Panc1 (cell line): ENCODE measurements at regions not wholly inside any gene's neighbourhood (a gene's known extent, or its start where the extent isn't known, plus 50 kb on each side); places are given as distances from the start of the nearest gene placed in this dataset.

ENCODE experiments used
- ATAC-seq: fragments of 200-7000 bp; cut with Tn5 transposase; 2 replicates; pipeline ENCODE4 v1.9.1; 2020; ENCODE audit warnings: mild to moderate bottlenecking, moderate library complexity
- BruUV-seq: library from RNA; stranded (reverse); fragments of 400-500 nt; replicated peaks from 2 replicates; lab custom pipeline; 2021; lab: Mats Ljungman, UMichigan
- CTCF ChIA-PET: fragments of 300-600 bp; sonication (Branson Sonifier 250); formaldehyde crosslinking; loops from one replicate; lab custom pipeline; 2022; ENCODE audit warnings: antibody characterized with exemption; lab: Charles Lee
- POLR2A ChIA-PET: fragments of 300-600 bp; sonication (Branson Sonifier 250); formaldehyde crosslinking; loops from one replicate; lab custom pipeline; 2022; ENCODE audit warnings: antibody characterized with exemption; lab: Charles Lee
- DNase-seq: peaks from one replicate; pipeline ENCODE4 v3.0.0-alpha.2; 2010; ENCODE audit warnings: low read depth, low spot score
- H3K27ac ChIP-seq: 2 replicates; pipeline ENCODE4 v1.5.1; 2011; ENCODE audit warnings: mild to moderate bottlenecking, low read length, inconsistent platforms
- H3K27me3 ChIP-seq: fragments of 200-500 bp; sonication (Bioruptor generic); 2 replicates; pipeline ENCODE4 v1.6.0; 2014; ENCODE audit warnings: low read length, inconsistent platforms; ENCODE audit not compliant: control insufficient read depth, insufficient read depth
- H3K36me3 ChIP-seq: fragments of 200-500 bp; sonication (Bioruptor generic); 2 replicates; pipeline ENCODE4 v1.5.1; 2014; ENCODE audit warnings: inconsistent platforms, mild to moderate bottlenecking, low read length, moderate library complexity; ENCODE audit not compliant: control insufficient read depth, insufficient read depth
- H3K4me1 ChIP-seq: 2 replicates; pipeline ENCODE4 v1.5.1; 2011; ENCODE audit warnings: inconsistent platforms, mild to moderate bottlenecking, low read length, moderate library complexity; ENCODE audit not compliant: control insufficient read depth, insufficient read depth
- H3K4me3 ChIP-seq, 2 experiments: 2 replicates each; pipeline ENCODE4 v1.5.1; 2011 to 2012; ENCODE audit warnings: low read depth in 2 of 2, low read length in 2 of 2, mild to moderate bottlenecking in 2 of 2, inconsistent platforms in 1 of 2, moderate library complexity in 1 of 2
- H3K9me3 ChIP-seq: fragments of 200-500 bp; sonication (Bioruptor generic); 2 replicates; pipeline ENCODE4 v1.5.1; 2014; ENCODE audit warnings: low read depth, mild to moderate bottlenecking, inconsistent platforms, low read length, moderate library complexity; ENCODE audit not compliant: control insufficient read depth, insufficient read depth
- POLR2AphosphoS5 ChIP-seq: IDR thresholded peaks from 2 replicates; pipeline ENCODE4 v1.6.1; 2012; ENCODE audit warnings: mild to moderate bottlenecking, low read depth, low read length, moderate library complexity
- SIN3A ChIP-seq: IDR thresholded peaks from 2 replicates; pipeline ENCODE4 v1.6.1; 2012; ENCODE audit warnings: low read depth, mild to moderate bottlenecking, low read length, moderate library complexity, borderline replicate concordance; ENCODE audit not compliant: insufficient read depth
- TCF7L2 ChIP-seq: IDR thresholded peaks from 2 replicates; pipeline ENCODE4 v1.6.1; 2011; ENCODE audit warnings: mild to moderate bottlenecking, low read depth, low read length, inconsistent platforms
- in situ Hi-C: cut with HindIII; loops from 2 replicates; pipeline ENCODE4 v1.10.0; 2016; ENCODE audit warnings: low sequenced_read_pairs, low pct_unique_long_range_greater_than_20kb
- intact Hi-C: fragments of 100-400 bp; cut with micrococcal nuclease; formaldehyde crosslinking; loops from one replicate; pipeline ENCODE4 v1.10.0; 2022; ENCODE audit not compliant: unreplicated experiment
- TF ChIP-seq, protein P1 (sequence below), 2 experiments: IDR thresholded peaks; 2 replicates each; pipeline ENCODE4 v1.6.1; 2011 to 2012; ENCODE audit warnings: low read depth in 2 of 2, control low read depth in 1 of 2, low read length in 1 of 2, mild to moderate bottlenecking in 1 of 2, moderate library complexity in 1 of 2; ENCODE audit not compliant: insufficient read depth in 1 of 2
- TF ChIP-seq, protein P2 (sequence below): fragments of 450-650 bp; IDR thresholded peaks from 2 replicates; pipeline ENCODE4 v1.5.1; 2017; ENCODE audit warnings: mild to moderate bottlenecking

- Histone ChIP-seq H3K27ac (no peak overlapping the region), H3K36me3 (no peaks in the 10 kb centered on the region), H3K4me1 (no peaks in the 10 kb centered on the region), H3K27me3 (no peaks in the 10 kb centered on the region), H3K4me3 (no peak overlapping the region), H3K9me3 (no peaks in the 10 kb centered on the region)
- BruUV-seq = no TSS peak
- intact Hi-C loops (no loop called here), in situ Hi-C loops (no loop called here)
- POLR2A ChIA-PET = no interaction called here
- TF ChIP-seq, protein P1, sequence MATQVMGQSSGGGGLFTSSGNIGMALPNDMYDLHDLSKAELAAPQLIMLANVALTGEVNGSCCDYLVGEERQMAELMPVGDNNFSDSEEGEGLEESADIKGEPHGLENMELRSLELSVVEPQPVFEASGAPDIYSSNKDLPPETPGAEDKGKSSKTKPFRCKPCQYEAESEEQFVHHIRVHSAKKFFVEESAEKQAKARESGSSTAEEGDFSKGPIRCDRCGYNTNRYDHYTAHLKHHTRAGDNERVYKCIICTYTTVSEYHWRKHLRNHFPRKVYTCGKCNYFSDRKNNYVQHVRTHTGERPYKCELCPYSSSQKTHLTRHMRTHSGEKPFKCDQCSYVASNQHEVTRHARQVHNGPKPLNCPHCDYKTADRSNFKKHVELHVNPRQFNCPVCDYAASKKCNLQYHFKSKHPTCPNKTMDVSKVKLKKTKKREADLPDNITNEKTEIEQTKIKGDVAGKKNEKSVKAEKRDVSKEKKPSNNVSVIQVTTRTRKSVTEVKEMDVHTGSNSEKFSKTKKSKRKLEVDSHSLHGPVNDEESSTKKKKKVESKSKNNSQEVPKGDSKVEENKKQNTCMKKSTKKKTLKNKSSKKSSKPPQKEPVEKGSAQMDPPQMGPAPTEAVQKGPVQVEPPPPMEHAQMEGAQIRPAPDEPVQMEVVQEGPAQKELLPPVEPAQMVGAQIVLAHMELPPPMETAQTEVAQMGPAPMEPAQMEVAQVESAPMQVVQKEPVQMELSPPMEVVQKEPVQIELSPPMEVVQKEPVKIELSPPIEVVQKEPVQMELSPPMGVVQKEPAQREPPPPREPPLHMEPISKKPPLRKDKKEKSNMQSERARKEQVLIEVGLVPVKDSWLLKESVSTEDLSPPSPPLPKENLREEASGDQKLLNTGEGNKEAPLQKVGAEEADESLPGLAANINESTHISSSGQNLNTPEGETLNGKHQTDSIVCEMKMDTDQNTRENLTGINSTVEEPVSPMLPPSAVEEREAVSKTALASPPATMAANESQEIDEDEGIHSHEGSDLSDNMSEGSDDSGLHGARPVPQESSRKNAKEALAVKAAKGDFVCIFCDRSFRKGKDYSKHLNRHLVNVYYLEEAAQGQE (IDR thresholded peaks at IDR 0.05; ENCODE audit: insufficient read depth in 1 of 2, low read depth in 2 of 2, low read length in 1 of 2) = no peak
- no peak for TF ChIP-seq POLR2AphosphoS5
- no peak for TF ChIP-seq TCF7L2
- TF ChIP-seq, protein P2, sequence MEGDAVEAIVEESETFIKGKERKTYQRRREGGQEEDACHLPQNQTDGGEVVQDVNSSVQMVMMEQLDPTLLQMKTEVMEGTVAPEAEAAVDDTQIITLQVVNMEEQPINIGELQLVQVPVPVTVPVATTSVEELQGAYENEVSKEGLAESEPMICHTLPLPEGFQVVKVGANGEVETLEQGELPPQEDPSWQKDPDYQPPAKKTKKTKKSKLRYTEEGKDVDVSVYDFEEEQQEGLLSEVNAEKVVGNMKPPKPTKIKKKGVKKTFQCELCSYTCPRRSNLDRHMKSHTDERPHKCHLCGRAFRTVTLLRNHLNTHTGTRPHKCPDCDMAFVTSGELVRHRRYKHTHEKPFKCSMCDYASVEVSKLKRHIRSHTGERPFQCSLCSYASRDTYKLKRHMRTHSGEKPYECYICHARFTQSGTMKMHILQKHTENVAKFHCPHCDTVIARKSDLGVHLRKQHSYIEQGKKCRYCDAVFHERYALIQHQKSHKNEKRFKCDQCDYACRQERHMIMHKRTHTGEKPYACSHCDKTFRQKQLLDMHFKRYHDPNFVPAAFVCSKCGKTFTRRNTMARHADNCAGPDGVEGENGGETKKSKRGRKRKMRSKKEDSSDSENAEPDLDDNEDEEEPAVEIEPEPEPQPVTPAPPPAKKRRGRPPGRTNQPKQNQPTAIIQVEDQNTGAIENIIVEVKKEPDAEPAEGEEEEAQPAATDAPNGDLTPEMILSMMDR = no peak
- ATAC-seq (no peak), DNase-seq (no peak)
- CTCF ChIA-PET = no interaction called here
These were observed 476.3 kb upstream of the ADGRL3 start for GRCh38 chr4:60723796-60724195.

GRCh38 chr4:60724623-60725022, 475.5 kb upstream of the ADGRL3 start:
- Histone ChIP-seq H3K27ac (no peak overlapping the region), H3K27me3 (no peaks in the 10 kb centered on the region), H3K36me3 (no peaks in the 10 kb centered on the region), H3K4me1 (no peaks in the 10 kb centered on the region), H3K9me3 (no peaks in the 10 kb centered on the region), H3K4me3 (no peak overlapping the region)
- ATAC-seq = no peak
- BruUV-seq = no TSS peak
- TF ChIP-seq, protein P1 (IDR thresholded peaks at IDR 0.05; ENCODE audit: insufficient read depth in 1 of 2, low read depth in 2 of 2, low read length in 1 of 2) = no peak
- TF ChIP-seq TCF7L2 (no peak), POLR2AphosphoS5 (no peak), SIN3A (no peak)
- TF ChIP-seq, protein P2 = no peak
- ChIA-PET CTCF (no interaction called here), POLR2A (no interaction called here)
- in situ Hi-C loops = no loop called here
- intact Hi-C loops = no loop called here
- DNase-seq = no peak
